Lung (tissue), 11 donors: ENCODE measurements at regions not wholly inside any gene's neighbourhood (a gene's known extent, or its start where the extent isn't known, plus 50 kb on each side); places are given as distances from the start of the nearest gene placed in this dataset.

Source experiments
- ATAC-seq: fragments of 200-7000 bp; cut with Tn5 transposase; one replicate; pipeline ENCODE4 v1.9.1; 2020; ENCODE audit warnings: moderate number of reproducible peaks; ENCODE audit not compliant: insufficient read depth, low FRiP score
- DNase-seq, 3 donors: peaks; one replicate each; pipeline ENCODE4 v3.0.0-alpha.2; 2013 to 2017
- H3K27ac ChIP-seq, 2 donors: one replicate each; pipeline ENCODE4 v1.5.1; 2013; ENCODE audit warnings: mild to moderate bottlenecking in 2 of 2, moderate library complexity in 2 of 2, control low read depth in 1 of 2, inconsistent platforms in 1 of 2, low read depth in 1 of 2, low read length in 1 of 2
- H3K27me3 ChIP-seq, 3 donors: one replicate each; pipeline ENCODE4 v1.5.1; 2013; ENCODE audit warnings: low read length in 2 of 3; ENCODE audit not compliant: control insufficient read depth in 3 of 3, insufficient read depth in 3 of 3
- H3K36me3 ChIP-seq, 4 donors: one replicate each; pipeline ENCODE4 v1.5.1; 2013; ENCODE audit warnings: low read length in 4 of 4, mild to moderate bottlenecking in 1 of 4, moderate library complexity in 1 of 4; ENCODE audit not compliant: control insufficient read depth in 4 of 4, insufficient read depth in 4 of 4
- H3K4me1 ChIP-seq, 5 donors: one replicate each; pipeline ENCODE4 v1.5.1; 2013; ENCODE audit warnings: low read length in 5 of 5, mild to moderate bottlenecking in 2 of 5, moderate library complexity in 1 of 5; ENCODE audit not compliant: control insufficient read depth in 5 of 5, insufficient read depth in 5 of 5
- H3K4me3 ChIP-seq: one replicate; pipeline ENCODE4 v1.5.1; 2013; ENCODE audit warnings: mild to moderate bottlenecking, control low read depth, moderate library complexity
- H3K9ac ChIP-seq, 2 donors: one replicate each; pipeline ENCODE4 v1.5.1; 2013; ENCODE audit warnings: low read length in 2 of 2, control low read depth in 1 of 2; ENCODE audit not compliant: insufficient read depth in 1 of 2
- H3K9me3 ChIP-seq, 4 donors: one replicate each; pipeline ENCODE4 v1.5.1; 2013; ENCODE audit warnings: low read length in 3 of 4, mild to moderate bottlenecking in 1 of 4, moderate library complexity in 1 of 4; ENCODE audit not compliant: control insufficient read depth in 4 of 4, insufficient read depth in 3 of 4
- WGBS, 2 donors: extraction: QIAGEN DNeasy Blood & Tissue Kit; methylation state at CpG; one replicate each; pipeline ENCODE4 v1.1.7; 2013; 5-methylcytosine and 5-hydroxymethylcytosine counted together
- TF ChIP-seq, protein P1 (sequence below): IDR thresholded peaks from 2 replicates; pipeline ENCODE4 v1.5.1; 2012; ENCODE audit warnings: mild to moderate bottlenecking; ENCODE audit errors: control extremely low read depth, extremely low read depth
- donor health status: control.
- donor health status: control.
- donor health status: Bipolar disorder and iron deficiency.
- donor health status: healthy.
- donor health status: DM: yes; HTN: yes; CAD: no.

DNA sequence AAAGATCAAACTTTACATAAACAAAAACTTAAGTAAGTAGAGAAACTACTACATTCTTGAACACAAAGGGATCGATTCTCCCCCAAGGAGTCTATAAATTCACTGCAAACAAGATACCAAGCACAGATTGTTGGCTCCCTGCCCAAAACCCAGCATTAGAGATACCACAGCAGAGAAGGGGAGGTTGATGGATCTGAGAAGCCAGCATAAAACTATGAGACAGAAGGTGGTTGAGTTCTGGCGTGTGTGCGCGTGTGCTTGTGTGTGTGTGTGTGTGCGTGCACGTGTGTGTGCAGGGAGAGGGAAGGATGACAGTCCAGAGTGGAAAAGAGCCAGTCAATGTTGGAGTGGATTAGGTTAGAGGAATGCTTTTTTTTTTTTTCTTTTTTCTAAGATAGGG lies 143.2 kb upstream of the PRR20G start:
- DNase-seq (peak; percentile 33 to 46 (median 33)), ATAC-seq (no peak)
- H3K4me1 ChIP-seq: no peaks in the 10 kb centered on the region
- WGBS, 2 donors: 66 to 70% methylated on average over 6 of the region's 6 CpGs
- H3K27ac ChIP-seq: no peak overlapping the region
- no peak overlapping the region for H3K4me3 ChIP-seq
- TF ChIP-seq, protein P1, sequence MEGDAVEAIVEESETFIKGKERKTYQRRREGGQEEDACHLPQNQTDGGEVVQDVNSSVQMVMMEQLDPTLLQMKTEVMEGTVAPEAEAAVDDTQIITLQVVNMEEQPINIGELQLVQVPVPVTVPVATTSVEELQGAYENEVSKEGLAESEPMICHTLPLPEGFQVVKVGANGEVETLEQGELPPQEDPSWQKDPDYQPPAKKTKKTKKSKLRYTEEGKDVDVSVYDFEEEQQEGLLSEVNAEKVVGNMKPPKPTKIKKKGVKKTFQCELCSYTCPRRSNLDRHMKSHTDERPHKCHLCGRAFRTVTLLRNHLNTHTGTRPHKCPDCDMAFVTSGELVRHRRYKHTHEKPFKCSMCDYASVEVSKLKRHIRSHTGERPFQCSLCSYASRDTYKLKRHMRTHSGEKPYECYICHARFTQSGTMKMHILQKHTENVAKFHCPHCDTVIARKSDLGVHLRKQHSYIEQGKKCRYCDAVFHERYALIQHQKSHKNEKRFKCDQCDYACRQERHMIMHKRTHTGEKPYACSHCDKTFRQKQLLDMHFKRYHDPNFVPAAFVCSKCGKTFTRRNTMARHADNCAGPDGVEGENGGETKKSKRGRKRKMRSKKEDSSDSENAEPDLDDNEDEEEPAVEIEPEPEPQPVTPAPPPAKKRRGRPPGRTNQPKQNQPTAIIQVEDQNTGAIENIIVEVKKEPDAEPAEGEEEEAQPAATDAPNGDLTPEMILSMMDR: no peak
- no peaks in the 10 kb centered on the region for H3K36me3 ChIP-seq
- H3K9me3 ChIP-seq: no peaks in the 10 kb centered on the region
- no peak overlapping the region for H3K9ac ChIP-seq
- peaks cover 0 to 25% (median 9%) of the 10 kb centered on the region in 3 donors for H3K27me3 ChIP-seq

DNA sequence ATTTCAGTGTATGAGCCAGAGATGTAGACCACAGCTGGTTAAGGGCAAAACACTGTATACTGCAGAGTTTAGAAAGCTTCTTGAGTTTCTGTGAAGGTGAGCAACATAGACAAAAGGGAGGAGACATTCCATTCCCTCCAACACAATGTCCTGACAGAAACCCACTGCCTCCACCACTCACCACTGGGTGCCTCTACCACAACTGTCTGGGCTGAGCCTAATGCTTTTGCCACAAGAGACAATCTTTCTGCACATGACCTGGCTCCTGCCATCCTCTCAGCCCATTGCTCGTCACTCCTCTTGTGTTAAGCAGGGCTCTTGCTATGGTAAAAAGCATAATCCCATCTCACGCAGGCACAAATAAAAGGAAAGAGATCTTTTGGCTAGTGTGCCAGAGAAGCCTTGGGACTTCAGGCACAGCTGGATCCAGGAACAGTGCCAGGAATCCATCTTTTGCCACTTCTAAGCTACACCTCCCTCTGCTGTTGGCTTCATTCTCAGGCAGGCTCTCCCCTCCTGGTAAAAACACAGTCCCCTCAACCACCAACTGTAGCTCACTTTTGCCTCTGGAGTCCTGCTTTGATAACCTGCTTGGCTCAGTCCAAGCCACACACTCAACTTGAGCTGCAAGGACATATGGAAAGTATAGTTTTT lies 140.6 kb upstream of the PRR20G start:
- H3K4me1 ChIP-seq: no peaks in the 10 kb centered on the region
- H3K27ac ChIP-seq: no peak overlapping the region
- no peaks in the 10 kb centered on the region for H3K36me3 ChIP-seq
- no peak overlapping the region for H3K9ac ChIP-seq
- WGBS, 2 donors: 84 to 88% methylated on average over 2 of the region's 2 CpGs
- DNase-seq: peak in 1 of 3 donors; percentile 10
- H3K27me3 ChIP-seq: peaks cover 0 to 43% (median 15%) of the 10 kb centered on the region in 3 donors
- ATAC-seq: no peak
- no peak overlapping the region for H3K4me3 ChIP-seq
- no peaks in the 10 kb centered on the region for H3K9me3 ChIP-seq
- TF ChIP-seq, protein P1: no peak

GRCh38 chr3:127427666-127428065 lies 139.8 kb upstream of the PRR20G start:
- H3K4me3 ChIP-seq: no peak overlapping the region
- no peak for DNase-seq
- 72 to 79% methylated on average over 8 of the region's 8 CpGs for WGBS, 2 donors
- TF ChIP-seq, protein P1: no peak
- peaks cover 0 to 47% (median 15%) of the 10 kb centered on the region in 3 donors for H3K27me3 ChIP-seq
- no peak overlapping the region for H3K27ac ChIP-seq
- H3K4me1 ChIP-seq: no peaks in the 10 kb centered on the region
- H3K9ac ChIP-seq: no peak overlapping the region
- no peaks in the 10 kb centered on the region for H3K36me3 ChIP-seq
- no peaks in the 10 kb centered on the region for H3K9me3 ChIP-seq
- ATAC-seq: no peak

DNA sequence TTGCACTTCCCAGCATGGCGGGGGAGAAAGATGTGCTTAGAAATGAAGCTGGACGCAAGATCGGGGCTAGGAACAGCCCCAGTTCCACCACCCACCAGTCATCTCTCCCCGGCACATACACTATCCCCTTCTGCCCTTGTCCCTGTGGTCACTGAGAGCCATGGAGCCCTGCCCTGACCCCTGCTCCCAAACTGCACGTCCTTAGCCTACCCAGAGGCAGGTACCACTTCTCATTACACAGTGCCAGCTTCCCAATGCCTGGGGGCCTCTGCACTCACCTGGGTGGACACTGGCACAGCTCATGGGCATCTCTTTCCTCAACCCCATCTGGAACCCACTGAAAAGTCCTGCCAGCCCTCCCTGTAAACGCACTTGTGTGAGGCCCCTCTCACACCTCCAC lies 139.3 kb upstream of the PRR20G start:
- TF ChIP-seq, protein P1: no peak
- H3K9me3 ChIP-seq: no peaks in the 10 kb centered on the region
- WGBS, 2 donors: 71 to 73% methylated on average over 6 of the region's 6 CpGs
- H3K4me1 ChIP-seq: no peaks in the 10 kb centered on the region
- H3K27ac ChIP-seq: no peak overlapping the region
- peaks cover 3 to 46% (median 15%) of the 10 kb centered on the region in 3 donors for H3K27me3 ChIP-seq
- ATAC-seq (no peak), DNase-seq (no peak)
- no peak overlapping the region for H3K4me3 ChIP-seq
- H3K9ac ChIP-seq: no peak overlapping the region
- H3K36me3 ChIP-seq: no peaks in the 10 kb centered on the region
